Endodermal cell (in vitro differentiated cells): ENCODE measurements at regions not wholly inside any gene's neighbourhood (a gene's known extent, or its start where the extent isn't known, plus 50 kb on each side); places are given as distances from the start of the nearest gene placed in this dataset.

ENCODE experiments used
- DNase-seq: peaks from one replicate; pipeline ENCODE4 v3.0.0-alpha.2; 2017
- H3K27ac ChIP-seq: 2 replicates; pipeline ENCODE4 v1.5.1; 2013; ENCODE audit warnings: mild to moderate bottlenecking, low read depth, low read length, moderate library complexity
- H3K27me3 ChIP-seq: 2 replicates; pipeline ENCODE4 v1.6.1; 2013; ENCODE audit warnings: mild to moderate bottlenecking, low read length, moderate library complexity; ENCODE audit not compliant: insufficient read depth, control insufficient read depth, poor library complexity, severe bottlenecking
- H3K36me3 ChIP-seq: 2 replicates; pipeline ENCODE4 v1.7.0; 2013; ENCODE audit warnings: mild to moderate bottlenecking, low read length, moderate library complexity; ENCODE audit not compliant: control insufficient read depth, insufficient read depth
- H3K4me1 ChIP-seq: one replicate; pipeline ENCODE4 v1.7.0; 2013; ENCODE audit warnings: low read length; ENCODE audit not compliant: control insufficient read depth, insufficient read depth
- H3K4me3 ChIP-seq: 2 replicates; pipeline ENCODE4 v1.5.1; 2013; ENCODE audit warnings: mild to moderate bottlenecking, low read length, moderate library complexity
- H3K9ac ChIP-seq: 2 replicates; pipeline ENCODE4 v1.6.1; 2013; ENCODE audit warnings: mild to moderate bottlenecking, low read length, moderate library complexity; ENCODE audit not compliant: poor library complexity, severe bottlenecking; ENCODE audit errors: extremely low read depth
- H3K9me3 ChIP-seq: 2 replicates; pipeline ENCODE4 v1.6.1; 2013; ENCODE audit warnings: mild to moderate bottlenecking, low read length, moderate library complexity; ENCODE audit not compliant: control insufficient read depth
- H3K27ac Mint-ChIP-seq: 2 replicates; pipeline ENCODE4 v1.8.0; 2020; ENCODE audit warnings: mixed read lengths
- H3K27me3 Mint-ChIP-seq: 2 replicates; pipeline ENCODE4 v1.8.0; 2021; ENCODE audit warnings: mild to moderate bottlenecking, mixed read lengths; ENCODE audit not compliant: insufficient read depth
- H3K36me3 Mint-ChIP-seq: 2 replicates; pipeline ENCODE4 v1.8.0; 2020; ENCODE audit warnings: low read depth, mixed read lengths
- H3K4me1 Mint-ChIP-seq: 2 replicates; pipeline ENCODE4 v1.8.0; 2020; ENCODE audit warnings: mixed read lengths
- H3K4me3 Mint-ChIP-seq: 2 replicates; pipeline ENCODE4 v1.8.0; 2020; ENCODE audit warnings: mild to moderate bottlenecking, moderate library complexity, mixed read lengths
- H3K9me3 Mint-ChIP-seq: 2 replicates; pipeline ENCODE4 v1.8.0; 2020; ENCODE audit warnings: mild to moderate bottlenecking, mixed read lengths
- CTCF ChIP-seq: fragments of 200-600 bp; sonication (generic); conservative IDR thresholded peaks from 2 replicates; pipeline ENCODE4 v1.5.0; 2021; ENCODE audit warnings: antibody characterized with exemption, mild to moderate bottlenecking
- WGBS, 2 experiments: methylation state at CpG; one replicate each; pipeline versions ENCODE4 v1.1.5 to v1.1.7; 2013; ENCODE audit warnings: missing lambda C conversion rate in 2 of 2, mixed read lengths in 1 of 2; ENCODE audit not compliant: insufficient coverage in 1 of 2, insufficient read length in 1 of 2; 5-methylcytosine and 5-hydroxymethylcytosine counted together

- no peak for DNase-seq
- H3K27ac Mint-ChIP-seq = no peak overlapping the region
- no peaks in the 10 kb centered on the region for H3K9me3 ChIP-seq
- no peak overlapping the region for H3K9ac ChIP-seq
- no peaks in the 10 kb centered on the region for H3K36me3 Mint-ChIP-seq
- WGBS, 2 experiments = 82 to 100% methylated on average over 1 to 3 of the region's 3 CpGs
- H3K4me3 Mint-ChIP-seq = no peak overlapping the region
- no peaks in the 10 kb centered on the region for H3K4me1 ChIP-seq
- H3K27me3 Mint-ChIP-seq = no peaks in the 10 kb centered on the region
- TF ChIP-seq CTCF = no peak
- H3K27ac ChIP-seq = no peak overlapping the region
- no peaks in the 10 kb centered on the region for H3K27me3 ChIP-seq
- H3K4me3 ChIP-seq = no peak overlapping the region
- no peaks in the 10 kb centered on the region for H3K36me3 ChIP-seq
- peaks cover 2% of the 10 kb centered on the region for H3K9me3 Mint-ChIP-seq
- no peaks in the 10 kb centered on the region for H3K4me1 Mint-ChIP-seq
Measured at GRCh38 chr1:99424087-99424486, 159.8 kb downstream of the PLPPR4 start.

- WGBS, 2 experiments = 100% methylated on average over 1 of the region's 1 CpG; no CpG with 5 or more reads in 1 of the 2 experiments
- no peak overlapping the region for H3K9ac ChIP-seq
- H3K27me3 Mint-ChIP-seq = no peaks in the 10 kb centered on the region
- H3K4me1 ChIP-seq = no peaks in the 10 kb centered on the region
- no peak for TF ChIP-seq CTCF
- no peaks in the 10 kb centered on the region for H3K27me3 ChIP-seq
- no peaks in the 10 kb centered on the region for H3K36me3 Mint-ChIP-seq
- no peak overlapping the region for H3K27ac ChIP-seq
- no peaks in the 10 kb centered on the region for H3K4me1 Mint-ChIP-seq
- DNase-seq = no peak
- H3K4me3 Mint-ChIP-seq = no peak overlapping the region
- H3K4me3 ChIP-seq = no peak overlapping the region
- peaks cover 3% of the 10 kb centered on the region for H3K9me3 Mint-ChIP-seq
- no peak overlapping the region for H3K27ac Mint-ChIP-seq
- H3K9me3 ChIP-seq = no peaks in the 10 kb centered on the region
- no peaks in the 10 kb centered on the region for H3K36me3 ChIP-seq
Measured at GRCh38 chr1:99429754-99430153, 165.5 kb downstream of the PLPPR4 start.

- DNase-seq = no peak
- Mint-ChIP-seq H3K9me3 (no peaks in the 10 kb centered on the region), H3K27ac (no peak overlapping the region), H3K36me3 (no peaks in the 10 kb centered on the region), H3K27me3 (no peaks in the 10 kb centered on the region), H3K4me3 (no peak overlapping the region), H3K4me1 (peaks cover 7% of the 10 kb centered on the region)
- Histone ChIP-seq H3K27ac (no peak overlapping the region), H3K9ac (no peak overlapping the region), H3K9me3 (no peaks in the 10 kb centered on the region), H3K27me3 (no peaks in the 10 kb centered on the region), H3K4me3 (no peak overlapping the region), H3K36me3 (no peaks in the 10 kb centered on the region), H3K4me1 (no peaks in the 10 kb centered on the region)
- 89 to 93% methylated on average over 3 to 4 of the region's 4 CpGs for WGBS, 2 experiments
- no peak for TF ChIP-seq CTCF
Measured at GRCh38 chr1:99438656-99439230, 174.5 kb downstream of the PLPPR4 start.
